Fibroblast of lung (primary cell): ENCODE measurements at regions not wholly inside any gene's neighbourhood (a gene's known extent, or its start where the extent isn't known, plus 50 kb on each side); places are given as distances from the start of the nearest gene placed in this dataset.

Experiments
- EZH2 ChIP-seq: IDR thresholded peaks from 2 replicates; pipeline ENCODE4 v1.5.1; 2012; ENCODE audit warnings: low read length, control low read depth, mild to moderate bottlenecking; ENCODE audit errors: missing control alignments
- TF ChIP-seq, protein P1 (sequence below), 2 donors: IDR thresholded peaks in 1 of 2; conservative IDR thresholded peaks in 1 of 2; 1 replicate in 1 of 2; 2 replicates in 1 of 2; pipeline ENCODE4 v1.5.1; 2011 to 2012; ENCODE audit warnings: low read length in 2 of 2, control low read depth in 1 of 2, inconsistent platforms in 1 of 2, low read depth in 1 of 2, mild to moderate bottlenecking in 1 of 2

DNA sequence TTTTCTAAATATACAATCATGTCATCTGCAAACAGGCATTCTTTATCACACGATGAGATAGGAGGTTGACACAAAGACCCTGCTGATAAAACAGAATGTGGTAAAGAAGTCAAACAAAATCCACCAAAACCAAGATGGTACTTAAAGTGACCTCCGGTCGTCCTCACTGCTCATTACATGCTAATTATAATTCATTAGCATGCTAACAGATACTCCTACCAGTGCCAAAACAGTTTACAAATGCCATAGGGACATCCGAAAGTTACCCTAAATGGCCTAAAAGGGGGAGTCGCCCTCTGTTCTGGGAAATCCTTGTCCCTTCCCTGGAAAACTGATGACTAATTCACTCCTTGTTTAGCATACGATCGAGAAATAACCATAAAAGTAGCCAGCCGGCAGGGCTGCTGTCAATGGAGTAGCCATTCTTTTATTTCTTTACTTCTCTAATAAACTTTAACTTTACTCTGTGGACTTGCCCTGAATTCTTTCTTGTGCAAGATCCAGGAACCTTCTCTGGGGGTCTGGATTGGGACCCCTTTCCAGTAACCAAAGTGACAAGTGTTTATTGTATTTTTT, 126.6 kb downstream of the CCDC71L start:
- TF ChIP-seq, protein P1, sequence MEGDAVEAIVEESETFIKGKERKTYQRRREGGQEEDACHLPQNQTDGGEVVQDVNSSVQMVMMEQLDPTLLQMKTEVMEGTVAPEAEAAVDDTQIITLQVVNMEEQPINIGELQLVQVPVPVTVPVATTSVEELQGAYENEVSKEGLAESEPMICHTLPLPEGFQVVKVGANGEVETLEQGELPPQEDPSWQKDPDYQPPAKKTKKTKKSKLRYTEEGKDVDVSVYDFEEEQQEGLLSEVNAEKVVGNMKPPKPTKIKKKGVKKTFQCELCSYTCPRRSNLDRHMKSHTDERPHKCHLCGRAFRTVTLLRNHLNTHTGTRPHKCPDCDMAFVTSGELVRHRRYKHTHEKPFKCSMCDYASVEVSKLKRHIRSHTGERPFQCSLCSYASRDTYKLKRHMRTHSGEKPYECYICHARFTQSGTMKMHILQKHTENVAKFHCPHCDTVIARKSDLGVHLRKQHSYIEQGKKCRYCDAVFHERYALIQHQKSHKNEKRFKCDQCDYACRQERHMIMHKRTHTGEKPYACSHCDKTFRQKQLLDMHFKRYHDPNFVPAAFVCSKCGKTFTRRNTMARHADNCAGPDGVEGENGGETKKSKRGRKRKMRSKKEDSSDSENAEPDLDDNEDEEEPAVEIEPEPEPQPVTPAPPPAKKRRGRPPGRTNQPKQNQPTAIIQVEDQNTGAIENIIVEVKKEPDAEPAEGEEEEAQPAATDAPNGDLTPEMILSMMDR (conservative IDR thresholded peaks at IDR 0.05 in 1 of 2, IDR thresholded peaks at IDR 0.05 in 1 of 2; ENCODE audit: low read depth in 1 of 2, low read length in 2 of 2), result no peak
- TF ChIP-seq EZH2, result no peak
